DND-41 (cell line): ENCODE measurements at regions not wholly inside any gene's neighbourhood (a gene's known extent, or its start where the extent isn't known, plus 50 kb on each side); places are given as distances from the start of the nearest gene placed in this dataset.

Source experiments
- CTCF ChIP-seq: IDR thresholded peaks from 2 replicates; pipeline ENCODE4 v1.5.1; 2012; ENCODE audit warnings: borderline replicate concordance, low read length, moderate library complexity, mild to moderate bottlenecking; ENCODE audit not compliant: poor library complexity, severe bottlenecking; ENCODE audit errors: extremely low read depth
- EZH2 ChIP-seq: IDR thresholded peaks from 3 replicates; pipeline ENCODE4 v1.6.1; 2012; ENCODE audit warnings: borderline replicate concordance, low read depth, mild to moderate bottlenecking, moderate library complexity, low read length, inconsistent platforms; ENCODE audit not compliant: severe bottlenecking

- no peak for TF ChIP-seq CTCF
- TF ChIP-seq EZH2, result no peak
Measured at GRCh38 chr18:3354506-3354905, 92.6 kb downstream of the MYL12B start.
